ENCODE measurements at regions not wholly inside any gene's neighbourhood (a gene's known extent, or its start where the extent isn't known, plus 50 kb on each side); places are given as distances from the start of the nearest gene placed in this dataset.

DNA sequence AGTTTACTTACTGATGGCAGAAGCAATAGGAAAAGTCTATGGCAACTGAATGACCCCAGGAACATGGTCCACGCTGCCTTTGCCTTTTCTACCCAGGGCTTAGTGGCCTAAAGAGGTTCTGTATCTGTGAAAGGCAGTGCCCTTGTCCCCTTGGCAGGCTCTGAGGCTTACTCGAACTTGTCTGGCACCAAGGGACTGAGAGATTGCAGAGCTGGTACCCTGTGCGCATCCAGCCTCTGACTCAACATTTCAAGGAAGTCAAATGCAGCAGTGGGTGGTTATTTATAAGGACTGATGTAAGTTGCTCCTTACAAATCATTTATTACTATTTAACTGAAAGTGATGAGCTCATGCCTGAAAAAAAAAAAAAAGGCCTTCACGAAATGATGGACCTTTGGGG is 299.9 kb upstream of the MYOCD start:
- TF ChIP-seq CTCF (IDR thresholded peaks at IDR 0.05) (no peak), POLR2AphosphoS5 (IDR thresholded peaks at IDR 0.05; ENCODE audit: low read depth, low read length) (no peak)
